ENCODE measurements at regions not wholly inside any gene's neighbourhood (a gene's known extent, or its start where the extent isn't known, plus 50 kb on each side); places are given as distances from the start of the nearest gene placed in this dataset.

GRCh38 chr21:19048098-19048672, 644.6 kb upstream of the TMPRSS15 start:
- no peaks in the 10 kb centered on the region for H3K79me2 ChIP-seq (ENCODE audit: insufficient read depth, low read depth, low read length)
- peaks cover 22% of the 10 kb centered on the region for H3K9me3 ChIP-seq (ENCODE audit: low read length)
- no TSS peak for BruUV-seq (replicated peaks)
- TF ChIP-seq CTCF (conservative IDR thresholded peaks at IDR 0.05; ENCODE audit: low read length) (no peak), EZH2phosphoT487 (IDR thresholded peaks at IDR 0.05; ENCODE audit: borderline replicate concordance, low read depth, low read length) (no peak)
- no peak overlapping the region for H3K4me3 ChIP-seq (ENCODE audit: low read depth, low read length, poor library complexity, severe bottlenecking)
- no peak overlapping the region for H3K4me2 ChIP-seq (ENCODE audit: low read length)
- intact Hi-C loops (cut with micrococcal nuclease; ENCODE audit: unreplicated experiment): no loop called here
- POLR2A ChIA-PET: no interaction called here
- H4K20me1 ChIP-seq (ENCODE audit: insufficient read depth, low read length): no peaks in the 10 kb centered on the region
- H3K9me2 ChIP-seq (ENCODE audit: insufficient read depth, low read length): no peaks in the 10 kb centered on the region
- H3K27ac ChIP-seq (ENCODE audit: low read depth, low read length, poor library complexity, severe bottlenecking): no peak overlapping the region
- H2AFZ ChIP-seq (ENCODE audit: low read length): no peak overlapping the region
- CTCF ChIA-PET (ENCODE audit: unreplicated experiment): no interaction called here
- no peak for DNase-seq (ENCODE audit: low spot score)
- H3K4me1 ChIP-seq (ENCODE audit: insufficient read depth, low read length, poor library complexity, severe bottlenecking): no peaks in the 10 kb centered on the region
- H3K36me3 ChIP-seq (ENCODE audit: insufficient read depth, low read length): no peaks in the 10 kb centered on the region

- H3K36me3 ChIP-seq (ENCODE audit: insufficient read depth, low read length): no peaks in the 10 kb centered on the region
- H3K4me3 ChIP-seq (ENCODE audit: low read depth, low read length, poor library complexity, severe bottlenecking): no peak overlapping the region
- DNase-seq (ENCODE audit: low spot score): no peak
- TF ChIP-seq CTCF (conservative IDR thresholded peaks at IDR 0.05; ENCODE audit: low read length) (no peak), EZH2phosphoT487 (IDR thresholded peaks at IDR 0.05; ENCODE audit: borderline replicate concordance, low read depth, low read length) (no peak)
- H4K20me1 ChIP-seq (ENCODE audit: insufficient read depth, low read length): no peaks in the 10 kb centered on the region
- H3K9me2 ChIP-seq (ENCODE audit: insufficient read depth, low read length): no peaks in the 10 kb centered on the region
- ChIA-PET POLR2A (interaction anchor here (0.7 to 1.0 kb wide), 3 partner anchors 10 to 471 kb away, joined by 3 read pairs; no protein-coding TSS in a partner anchor), CTCF (ENCODE audit: unreplicated experiment) (no interaction called here)
- no peak overlapping the region for H3K27ac ChIP-seq (ENCODE audit: low read depth, low read length, poor library complexity, severe bottlenecking)
- H3K9me3 ChIP-seq (ENCODE audit: low read length): peaks cover 22% of the 10 kb centered on the region
- no peak overlapping the region for H3K4me2 ChIP-seq (ENCODE audit: low read length)
- H3K79me2 ChIP-seq (ENCODE audit: insufficient read depth, low read depth, low read length): no peaks in the 10 kb centered on the region
- intact Hi-C loops (cut with micrococcal nuclease; ENCODE audit: unreplicated experiment): no loop called here
- BruUV-seq (replicated peaks): no TSS peak
- no peaks in the 10 kb centered on the region for H3K4me1 ChIP-seq (ENCODE audit: insufficient read depth, low read length, poor library complexity, severe bottlenecking)
- H2AFZ ChIP-seq (ENCODE audit: low read length): no peak overlapping the region
Observed at GRCh38 chr21:19049567-19049966, 646.0 kb upstream of the TMPRSS15 start.

GRCh38 chr21:19065164-19065563, 661.6 kb upstream of the TMPRSS15 start:
- Histone ChIP-seq H3K79me2 (ENCODE audit: insufficient read depth, low read depth, low read length) (no peaks in the 10 kb centered on the region), H3K9me3 (ENCODE audit: low read length) (peaks cover 4% of the 10 kb centered on the region; the same call in 1 of the 2 replicates), H2AFZ (ENCODE audit: low read length) (no peak overlapping the region), H3K4me2 (ENCODE audit: low read length) (no peak overlapping the region), H3K36me3 (ENCODE audit: insufficient read depth, low read length) (no peaks in the 10 kb centered on the region), H3K27ac (ENCODE audit: low read depth, low read length, poor library complexity, severe bottlenecking) (no peak overlapping the region), H3K4me3 (ENCODE audit: low read depth, low read length, poor library complexity, severe bottlenecking) (no peak overlapping the region), H3K9me2 (ENCODE audit: insufficient read depth, low read length) (no peaks in the 10 kb centered on the region), H4K20me1 (ENCODE audit: insufficient read depth, low read length) (no peaks in the 10 kb centered on the region), H3K4me1 (ENCODE audit: insufficient read depth, low read length, poor library complexity, severe bottlenecking) (no peaks in the 10 kb centered on the region)
- DNase-seq (ENCODE audit: low spot score): no peak
- ChIA-PET POLR2A (no interaction called here), CTCF (ENCODE audit: unreplicated experiment) (no interaction called here)
- no TSS peak for BruUV-seq (replicated peaks)
- intact Hi-C loops (cut with micrococcal nuclease; ENCODE audit: unreplicated experiment): no loop called here
- no peak for TF ChIP-seq EZH2phosphoT487 (IDR thresholded peaks at IDR 0.05; ENCODE audit: borderline replicate concordance, low read depth, low read length)
- no peak for TF ChIP-seq CTCF (conservative IDR thresholded peaks at IDR 0.05; ENCODE audit: low read length)

All from OCI-LY7 (cell line).